ENCODE measurements at regions not wholly inside any gene's neighbourhood (a gene's known extent, or its start where the extent isn't known, plus 50 kb on each side); places are given as distances from the start of the nearest gene placed in this dataset.

- no peak for TF ChIP-seq PHF8 (conservative IDR thresholded peaks at IDR 0.05; ENCODE audit: low read depth, low read length)
- no peak for TF ChIP-seq CTCF (IDR thresholded peaks at IDR 0.05; ENCODE audit: control extremely low read depth in 1 of 3, insufficient read depth in 1 of 3, low read depth in 1 of 3, low read length in 3 of 3)
- no peak for TF ChIP-seq SP4 (IDR thresholded peaks at IDR 0.05; ENCODE audit: low read length)
- no peak for TF ChIP-seq MAX (IDR thresholded peaks at IDR 0.05)
These were observed 80.1 kb downstream of the SEC61G start for GRCh38 chr7:54678763-54679489.
